H1 (cell line): ENCODE measurements at regions not wholly inside any gene's neighbourhood (a gene's known extent, or its start where the extent isn't known, plus 50 kb on each side); places are given as distances from the start of the nearest gene placed in this dataset.

Source experiments
- CTCF ChIA-PET: fragments of 300-600 bp; sonication (Branson Sonifier 250); formaldehyde crosslinking; loops from one replicate; lab custom pipeline; 2021; ENCODE audit not compliant: partially characterized antibody; lab: Charles Lee
- POLR2A ChIA-PET: fragments of 300-600 bp; sonication (Branson Sonifier 250); formaldehyde crosslinking; loops from one replicate; lab custom pipeline; 2021; ENCODE audit warnings: inconsistent platforms; ENCODE audit not compliant: partially characterized antibody; lab: Charles Lee
- DNase-seq, 2 experiments: peaks; one replicate each; pipeline versions ENCODE4 v3.0.0 to v3.0.0-alpha.2; 2010 to 2022; ENCODE audit warnings: low spot score in 2 of 2, low read depth in 1 of 2, mixed read lengths in 1 of 2
- FAIRE-seq: peaks from 2 replicates; lab custom pipeline; 2011; peaks lifted over from hg19 to GRCh38; lab: Jason Lieb, UNC
- H2AFZ ChIP-seq: 2 replicates; pipeline ENCODE4 v1.8.1; 2012; ENCODE audit warnings: low read length, inconsistent platforms
- H2AK5ac ChIP-seq: 2 replicates; pipeline ENCODE4 v1.6.1; 2013; ENCODE audit warnings: low read depth, low read length
- H2BK120ac ChIP-seq: replicated peaks from 2 replicates; pipeline ENCODE3; 2013; ENCODE audit warnings: low read depth, low read length, inconsistent platforms
- H2BK12ac ChIP-seq: 2 replicates; pipeline ENCODE4 v1.6.1; 2013; ENCODE audit warnings: low read depth, low read length
- H2BK15ac ChIP-seq: 2 replicates; pipeline ENCODE4 v1.6.1; 2013; ENCODE audit warnings: low read length
- H2BK20ac ChIP-seq: 2 replicates; pipeline ENCODE4 v1.6.1; 2013; ENCODE audit warnings: low read length
- H2BK5ac ChIP-seq: 2 replicates; pipeline ENCODE4 v1.6.1; 2013; ENCODE audit warnings: low read depth, low read length
- H3K14ac ChIP-seq: 2 replicates; pipeline ENCODE4 v1.6.1; 2013; ENCODE audit warnings: inconsistent platforms; ENCODE audit not compliant: insufficient read length
- H3K18ac ChIP-seq: 2 replicates; pipeline ENCODE4 v1.6.1; 2013; ENCODE audit warnings: low read length; ENCODE audit errors: extremely low read depth
- H3K23ac ChIP-seq: 2 replicates; pipeline ENCODE4 v1.6.1; 2013; ENCODE audit warnings: inconsistent platforms; ENCODE audit not compliant: insufficient read length
- H3K23me2 ChIP-seq: 2 replicates; pipeline ENCODE4 v1.6.1; 2013; ENCODE audit warnings: low read depth, low read length
- H3K27ac ChIP-seq: 2 replicates; pipeline ENCODE4 v1.6.1; 2011; ENCODE audit warnings: low read depth, low read length, inconsistent platforms
- H3K27me3 ChIP-seq, 4 experiments: replicated peaks in 1 of 4; 1 replicate in 1 of 4; 2 replicates in 3 of 4; pipeline versions ENCODE4 v1.6.1 to v1.8.1; 2011 to 2013; ENCODE audit warnings: low read length in 3 of 4, mild to moderate bottlenecking in 3 of 4, inconsistent platforms in 2 of 4, mixed read lengths in 2 of 4, moderate library complexity in 1 of 4; ENCODE audit not compliant: control insufficient read depth in 3 of 4, insufficient read depth in 3 of 4; ENCODE audit errors: extremely low read depth in 1 of 4
- H3K36me3 ChIP-seq, 4 experiments: 2 replicates each; pipeline versions ENCODE4 v1.6.1 to v1.8.1; 2011 to 2013; ENCODE audit warnings: mild to moderate bottlenecking in 4 of 4, low read length in 3 of 4, moderate library complexity in 2 of 4, control low read depth in 1 of 4, inconsistent platforms in 1 of 4; ENCODE audit not compliant: insufficient read depth in 4 of 4, control insufficient read depth in 2 of 4
- H3K4ac ChIP-seq: replicated peaks from 2 replicates; pipeline ENCODE3; 2013; ENCODE audit warnings: low read length, low read depth, mixed read lengths, inconsistent platforms; ENCODE audit not compliant: insufficient read length
- H3K4me1 ChIP-seq, 4 experiments: replicated peaks in 1 of 4; 1 replicate in 1 of 4; 2 replicates in 3 of 4; pipeline versions ENCODE4 v1.6.1 to v1.8.1; 2011 to 2013; ENCODE audit warnings: low read length in 3 of 4, inconsistent platforms in 2 of 4, mixed read lengths in 1 of 4; ENCODE audit not compliant: insufficient read depth in 4 of 4, control insufficient read depth in 3 of 4
- H3K4me2 ChIP-seq, 2 experiments: 2 replicates each; pipeline versions ENCODE4 v1.6.1 to v1.8.1; 2011 to 2013; ENCODE audit warnings: low read depth in 2 of 2, low read length in 2 of 2, control low read depth in 1 of 2, inconsistent platforms in 1 of 2, mild to moderate bottlenecking in 1 of 2; ENCODE audit not compliant: insufficient read depth in 1 of 2
- H3K4me3 ChIP-seq, 4 experiments: fragments of 200-600, 300-600 bp in 1 of 4; sonication (generic), shearing (Covaris generic), sonication (Bioruptor Twin) in 1 of 4; 2 replicates each; pipeline versions ENCODE4 v1.5.1 to v1.8.1; 2011 to 2016; ENCODE audit warnings: low read length in 4 of 4, low read depth in 3 of 4, control low read depth in 2 of 4, inconsistent platforms in 2 of 4, mild to moderate bottlenecking in 2 of 4, mixed read lengths in 1 of 4, moderate library complexity in 1 of 4; ENCODE audit not compliant: insufficient read depth in 2 of 4; ENCODE audit errors: extremely low read depth in 1 of 4
- H3K56ac ChIP-seq: replicated peaks from 2 replicates; pipeline ENCODE3; 2013; ENCODE audit warnings: low read depth, mild to moderate bottlenecking, mixed read lengths, low read length, inconsistent platforms; ENCODE audit not compliant: insufficient read length
- H3K79me1 ChIP-seq: 2 replicates; pipeline ENCODE4 v1.6.1; 2013; ENCODE audit warnings: low read depth, low read length, control low read depth
- H3K79me2 ChIP-seq, 2 experiments: 2 replicates each; pipeline versions ENCODE4 v1.6.1 to v1.8.1; 2012 to 2013; ENCODE audit warnings: low read length in 2 of 2, mild to moderate bottlenecking in 2 of 2, inconsistent platforms in 1 of 2; ENCODE audit not compliant: insufficient read depth in 2 of 2, control insufficient read depth in 1 of 2
- H3K9ac ChIP-seq, 4 experiments: replicated peaks in 1 of 4; 1 replicate in 1 of 4; 2 replicates in 3 of 4; pipeline versions ENCODE4 v1.6.1 to v1.8.1; 2011 to 2013; ENCODE audit warnings: low read depth in 3 of 4, low read length in 3 of 4, control low read depth in 2 of 4, mild to moderate bottlenecking in 2 of 4, moderate library complexity in 2 of 4, inconsistent platforms in 1 of 4; ENCODE audit errors: extremely low read depth in 1 of 4
- H3K9me3 ChIP-seq, 2 experiments: 2 replicates each; pipeline versions ENCODE4 v1.6.1 to v1.8.1; 2012 to 2013; ENCODE audit warnings: mild to moderate bottlenecking in 2 of 2, moderate library complexity in 2 of 2, control low read depth in 1 of 2, inconsistent platforms in 1 of 2, low read depth in 1 of 2, low read length in 1 of 2, mixed read lengths in 1 of 2; ENCODE audit not compliant: insufficient read depth in 2 of 2
- H4K20me1 ChIP-seq, 2 experiments: replicated peaks in 1 of 2; 2 replicates each; pipeline versions ENCODE3 to v1.8.1; 2011 to 2013; ENCODE audit warnings: inconsistent platforms in 2 of 2, low read length in 2 of 2, mild to moderate bottlenecking in 1 of 2; ENCODE audit not compliant: insufficient read depth in 2 of 2, control insufficient read depth in 1 of 2
- H4K5ac ChIP-seq: 2 replicates; pipeline ENCODE4 v1.6.1; 2013; ENCODE audit warnings: low read length, low read depth, mixed read lengths, inconsistent platforms; ENCODE audit not compliant: insufficient read length
- H4K8ac ChIP-seq: 2 replicates; pipeline ENCODE4 v1.8.0; 2013; ENCODE audit warnings: mild to moderate bottlenecking, moderate library complexity, low read length, inconsistent platforms; ENCODE audit not compliant: insufficient read depth; ENCODE audit errors: extremely low read depth
- H4K91ac ChIP-seq: replicated peaks from 2 replicates; pipeline ENCODE3; 2013; ENCODE audit warnings: low read length, mixed read lengths, inconsistent platforms; ENCODE audit not compliant: insufficient read length
- ASH2L ChIP-seq: fragments of 200-600, 300-600 bp; sonication (generic); IDR thresholded peaks from one replicate; pipeline ENCODE4 v1.7.1; 2017; ENCODE audit warnings: low read length
- BCL11A ChIP-seq, 2 experiments: IDR thresholded peaks; one replicate each; pipeline ENCODE4 v1.6.1; 2011; ENCODE audit warnings: low read depth in 2 of 2, low read length in 2 of 2, mild to moderate bottlenecking in 2 of 2
- EP300 ChIP-seq, 2 experiments: IDR thresholded peaks; 1 replicate in 1 of 2; 2 replicates in 1 of 2; pipeline ENCODE4 v1.6.1; 2011 to 2012; ENCODE audit warnings: low read depth in 2 of 2, low read length in 2 of 2, mild to moderate bottlenecking in 2 of 2, borderline replicate concordance in 1 of 2, inconsistent platforms in 1 of 2, moderate library complexity in 1 of 2
- EZH2 ChIP-seq: fragments of 200-600 bp; sonication (generic); IDR thresholded peaks from 2 replicates; pipeline ENCODE4 v1.7.1; 2012; ENCODE audit warnings: low read depth, mild to moderate bottlenecking, moderate library complexity, low read length, inconsistent platforms; ENCODE audit not compliant: severe bottlenecking
- KDM5A ChIP-seq: fragments of 200-600 bp; IDR thresholded peaks from 2 replicates; pipeline ENCODE4 v1.7.1; 2012; ENCODE audit warnings: mild to moderate bottlenecking, low read length, inconsistent platforms, mixed read lengths
- PHF8 ChIP-seq: fragments of 200-600 bp; sonication (generic); conservative IDR thresholded peaks from 2 replicates; pipeline ENCODE4 v1.7.1; 2012; ENCODE audit warnings: low read depth, mild to moderate bottlenecking, inconsistent platforms, low read length, moderate library complexity
- RNF2 ChIP-seq: fragments of 200-900, 300-1000 bp; sonication (generic); IDR thresholded peaks from 2 replicates; pipeline ENCODE4 v1.7.1; 2016; ENCODE audit warnings: borderline replicate concordance, low read depth, mild to moderate bottlenecking, antibody characterized with exemption, low read length; ENCODE audit not compliant: poor library complexity, severe bottlenecking; ENCODE audit errors: missing control alignments
- SIRT6 ChIP-seq: IDR thresholded peaks from one replicate; pipeline ENCODE4 v1.7.1; 2012; ENCODE audit warnings: low read length, inconsistent platforms
- SP4 ChIP-seq: IDR thresholded peaks from 2 replicates; pipeline ENCODE4 v1.6.1; 2012; ENCODE audit warnings: low read length, inconsistent platforms
- SRF ChIP-seq: IDR thresholded peaks from 2 replicates; pipeline ENCODE4 v1.6.1; 2011; ENCODE audit warnings: mild to moderate bottlenecking, low read depth, low read length, moderate library complexity
- WGBS, 2 experiments: shearing (Covaris generic) in 1 of 2; methylation state at CpG; one replicate each; pipeline versions ENCODE4 v1.1.6 to v1.1.7; 2013 to 2015; ENCODE audit warnings: low lambda C conversion rate in 2 of 2, mixed read lengths in 2 of 2, inconsistent platforms in 1 of 2, low coverage in 1 of 2, missing lambda C conversion rate in 1 of 2; ENCODE audit not compliant: insufficient replicate concordance in 2 of 2, insufficient coverage in 1 of 2, insufficient read length in 1 of 2; ENCODE audit errors: extremely low coverage in 1 of 2, missing lambda C conversion rate in 1 of 2; 5-methylcytosine and 5-hydroxymethylcytosine counted together
- TF ChIP-seq, protein P1 (sequence below): IDR thresholded peaks from 2 replicates; pipeline ENCODE4 v1.6.1; 2011; ENCODE audit warnings: low read length, improper control_type of control experiment

- H3K14ac ChIP-seq = no peak overlapping the region
Observed at GRCh38 chr16:5220705-5221104, 123.1 kb upstream of the EEF2KMT start.

More at GRCh38 chr16:5220705-5221104, 123.1 kb upstream of the EEF2KMT start:
- Histone ChIP-seq H3K27ac (no peak overlapping the region), H2BK15ac (no peak overlapping the region), H3K4ac (no peak overlapping the region), H3K4me1 (peaks cover 0 to 3% (median 1%) of the 10 kb centered on the region in 4 experiments; a peak in 2 of 7 replicates), H3K36me3 (no peaks in the 10 kb centered on the region), H2BK20ac (no peak overlapping the region), H2BK5ac (no peak overlapping the region), H3K23me2 (no peaks in the 10 kb centered on the region), H4K20me1 (no peaks in the 10 kb centered on the region), H3K4me3 (no peak overlapping the region), H3K23ac (no peak overlapping the region), H2AFZ (no peak overlapping the region), H4K8ac (no peak overlapping the region), H4K91ac (no peak overlapping the region), H3K27me3 (no peaks in the 10 kb centered on the region), H3K9ac (no peak overlapping the region), H3K79me2 (no peaks in the 10 kb centered on the region), H3K18ac (no peak overlapping the region), H2AK5ac (no peak overlapping the region), H3K56ac (no peak overlapping the region), H3K79me1 (no peaks in the 10 kb centered on the region), H4K5ac (no peak overlapping the region), H2BK120ac (no peak overlapping the region), H3K4me2 (no peak overlapping the region), H2BK12ac (no peak overlapping the region), H3K9me3 (no peaks in the 10 kb centered on the region)
- ChIA-PET POLR2A (no interaction called here), CTCF (no interaction called here)
- DNase-seq (no peak), FAIRE-seq (no peak)
- TF ChIP-seq, protein P1, sequence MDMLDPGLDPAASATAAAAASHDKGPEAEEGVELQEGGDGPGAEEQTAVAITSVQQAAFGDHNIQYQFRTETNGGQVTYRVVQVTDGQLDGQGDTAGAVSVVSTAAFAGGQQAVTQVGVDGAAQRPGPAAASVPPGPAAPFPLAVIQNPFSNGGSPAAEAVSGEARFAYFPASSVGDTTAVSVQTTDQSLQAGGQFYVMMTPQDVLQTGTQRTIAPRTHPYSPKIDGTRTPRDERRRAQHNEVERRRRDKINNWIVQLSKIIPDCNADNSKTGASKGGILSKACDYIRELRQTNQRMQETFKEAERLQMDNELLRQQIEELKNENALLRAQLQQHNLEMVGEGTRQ = no peak
- TF ChIP-seq SIRT6 = no peak
- TF ChIP-seq SP4 = no peak
- no peak for TF ChIP-seq RNF2
- no peak for TF ChIP-seq ASH2L
- TF ChIP-seq BCL11A (IDR thresholded peaks at IDR 0.05; ENCODE audit: low read depth in 2 of 2, low read length in 2 of 2) = no peak
- no peak for TF ChIP-seq SRF
- TF ChIP-seq KDM5A = no peak
- no peak for TF ChIP-seq EZH2
- TF ChIP-seq PHF8 = no peak
- TF ChIP-seq EP300 (IDR thresholded peaks at IDR 0.05; ENCODE audit: borderline replicate concordance in 1 of 2, low read depth in 2 of 2, low read length in 2 of 2) = no peak
- WGBS, 2 experiments = 97% methylated on average over 4 of the region's 4 CpGs; no CpG with 5 or more reads in 1 of the 2 experiments
